ENCODE measurements at regions not wholly inside any gene's neighbourhood (a gene's known extent, or its start where the extent isn't known, plus 50 kb on each side); places are given as distances from the start of the nearest gene placed in this dataset.

GRCh38 chr12:46898152-46898931, 72.5 kb upstream of the SLC38A4 start:
- H3K4me2 ChIP-seq (ENCODE audit: low read length) = no peak overlapping the region
- DNase-seq (ENCODE audit: low read depth, low spot score) = no peak
- CTCF ChIA-PET = no interaction called here
- no peaks in the 10 kb centered on the region for H3K9me2 ChIP-seq (ENCODE audit: insufficient read depth)
- TF ChIP-seq POLR2A (IDR thresholded peaks at IDR 0.05; ENCODE audit: borderline replicate concordance, extremely low read depth, insufficient read depth, insufficient read length) = no peak
- no peak for TF ChIP-seq SIN3A (IDR thresholded peaks at IDR 0.05; ENCODE audit: low read depth)
- no peak for TF ChIP-seq EZH2 (IDR thresholded peaks at IDR 0.05)
- TF ChIP-seq ZBTB33 (IDR thresholded peaks at IDR 0.05; ENCODE audit: extremely low read depth, insufficient replicate concordance, low read length) = no peak
- TF ChIP-seq ZNF274 (IDR thresholded peaks at IDR 0.05; ENCODE audit: low read depth, low read length) = no peak
- no peak for TF ChIP-seq ELF1 (IDR thresholded peaks at IDR 0.05; ENCODE audit: borderline replicate concordance, low read depth)
- TF ChIP-seq RAD21 (IDR thresholded peaks at IDR 0.05; ENCODE audit: low read depth) = no peak
- TF ChIP-seq CEBPB (IDR thresholded peaks at IDR 0.05; ENCODE audit: low read depth) = no peak
- TF ChIP-seq EGR1 (IDR thresholded peaks at IDR 0.05; ENCODE audit: low read depth) = no peak
- no peak overlapping the region for H3K27ac ChIP-seq (ENCODE audit: low read depth, low read length)
- no peaks in the 10 kb centered on the region for H3K27me3 ChIP-seq (ENCODE audit: insufficient read depth, low read length)
- H3K4me1 ChIP-seq (ENCODE audit: control insufficient read depth in 1 of 2, insufficient read depth in 2 of 2, low read length in 2 of 2) = no peaks in the 10 kb centered on the region
- RAD21 ChIA-PET (ENCODE audit: low non-redundant PET in 1 of 2, low total read pairs in 2 of 2, uncharacterized antibody in 2 of 2, unreplicated experiment in 2 of 2) = no interaction called here
- no TSS peak for BruUV-seq (replicated peaks)
- intact Hi-C loops (cut with micrococcal nuclease) = no loop called here
- H3K79me2 ChIP-seq (ENCODE audit: insufficient read depth, low read length) = no peaks in the 10 kb centered on the region
- H2AFZ ChIP-seq (ENCODE audit: low read depth, low read length, poor library complexity, severe bottlenecking) = no peak overlapping the region
- H3K36me3 ChIP-seq (ENCODE audit: control insufficient read depth in 1 of 2, insufficient read depth in 2 of 2, low read length in 2 of 2) = no peaks in the 10 kb centered on the region
- no peaks in the 10 kb centered on the region for H4K20me1 ChIP-seq (ENCODE audit: insufficient read depth)
- H3K4me3 ChIP-seq (replicated peaks in 1 of 2; ENCODE audit: low read depth in 1 of 2, low read length in 2 of 2) = no peak overlapping the region
- no peak overlapping the region for H3K9ac ChIP-seq (ENCODE audit: low read length)
- ATAC-seq = no peak
- no peaks in the 10 kb centered on the region for H3K9me3 ChIP-seq (ENCODE audit: control insufficient read depth in 1 of 2, insufficient read depth in 1 of 2, low read depth in 1 of 2, low read length in 2 of 2)
- POLR2A ChIA-PET = no interaction called here
